ENCODE measurements at regions not wholly inside any gene's neighbourhood (a gene's known extent, or its start where the extent isn't known, plus 50 kb on each side); places are given as distances from the start of the nearest gene placed in this dataset.
"Not testable (repeated sequence)": the region's sequence is repeated elsewhere in the genome, so short reads cannot be mapped to it uniquely, and the experiment has no call there.

DNA sequence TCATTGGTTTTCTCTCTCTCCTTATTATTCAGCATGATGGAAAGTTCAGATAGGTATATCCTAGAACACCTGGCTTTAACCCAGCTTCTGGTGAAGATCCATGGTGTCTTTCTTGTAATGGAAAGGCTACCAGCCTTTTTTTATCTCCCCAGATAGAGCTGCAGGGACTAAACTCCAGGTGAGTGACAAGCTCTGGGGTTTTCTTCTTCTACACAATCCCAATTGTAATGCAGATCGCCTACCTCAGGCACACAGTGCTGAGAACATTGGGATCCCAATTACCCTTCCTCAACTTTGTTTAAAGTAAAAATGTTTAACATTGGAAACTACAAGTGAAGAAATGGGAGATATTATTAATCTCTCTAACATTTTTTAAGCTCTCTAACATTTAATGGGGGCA lies 1851.7 kb downstream of the PCDH9 start:
- no peak for DNase-seq (ENCODE audit: low read depth)

DNA sequence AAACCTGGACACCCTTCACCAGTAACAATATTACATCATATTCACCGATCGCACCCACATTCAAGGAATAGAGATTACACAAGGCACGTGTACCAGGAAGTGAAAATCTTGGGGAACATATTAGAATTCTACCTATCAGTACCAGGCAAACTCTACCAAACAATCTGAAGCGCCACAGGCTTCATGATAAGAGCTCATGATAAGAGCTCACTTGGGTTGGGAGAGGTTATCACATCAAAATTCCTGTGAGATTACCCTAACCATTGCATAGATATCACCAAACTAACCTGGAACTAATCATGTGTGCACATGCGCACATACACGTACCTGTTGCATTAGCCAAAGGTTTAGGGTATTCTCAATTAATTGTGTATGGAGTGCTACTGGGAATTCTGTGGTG lies 1861.3 kb downstream of the PCDH9 start:
- no peak for DNase-seq (ENCODE audit: low read depth)

DNA sequence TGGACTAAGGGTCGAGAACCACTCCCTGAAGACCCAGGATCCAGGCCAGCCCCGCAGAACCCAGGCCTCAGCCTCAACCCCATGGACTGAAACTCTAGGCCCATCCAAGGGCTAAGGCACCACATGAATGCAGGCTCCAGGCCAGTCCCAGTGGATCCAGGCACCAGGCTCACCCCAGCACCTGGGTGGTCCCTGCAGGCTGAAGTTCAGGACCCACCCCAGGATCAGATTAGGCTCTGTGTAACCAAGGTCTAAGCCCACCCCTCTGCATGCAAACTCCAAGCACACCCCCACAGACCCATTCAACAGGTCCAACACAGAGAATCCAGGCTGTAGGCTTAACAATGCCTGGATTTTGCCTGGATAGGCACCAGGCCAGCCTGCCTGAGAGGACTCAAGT lies 1876.2 kb downstream of the PCDH9 start:
- DNase-seq (ENCODE audit: low read depth) = no peak

DNA sequence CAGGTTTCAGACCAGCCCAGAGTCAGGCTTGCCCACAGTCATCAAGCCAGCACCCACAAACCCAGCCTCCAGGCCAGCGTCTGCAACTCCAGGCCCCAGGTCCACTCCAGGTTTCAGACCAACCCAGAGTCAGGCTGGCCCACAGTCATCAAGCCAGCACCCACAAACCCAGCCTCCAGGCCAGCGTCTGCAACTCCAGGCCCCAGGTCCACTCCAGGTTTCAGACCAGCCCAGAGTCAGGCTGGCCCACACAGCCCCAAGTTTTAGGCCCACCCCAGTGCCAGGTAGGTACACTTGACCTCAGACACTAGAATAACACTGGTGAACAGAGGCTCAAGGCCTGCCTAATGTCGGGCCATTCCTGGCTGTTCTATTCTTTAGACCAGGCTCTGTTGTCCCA lies 1877.0 kb downstream of the PCDH9 start:
- DNase-seq (ENCODE audit: low read depth) = not testable (repeated sequence)

DNA sequence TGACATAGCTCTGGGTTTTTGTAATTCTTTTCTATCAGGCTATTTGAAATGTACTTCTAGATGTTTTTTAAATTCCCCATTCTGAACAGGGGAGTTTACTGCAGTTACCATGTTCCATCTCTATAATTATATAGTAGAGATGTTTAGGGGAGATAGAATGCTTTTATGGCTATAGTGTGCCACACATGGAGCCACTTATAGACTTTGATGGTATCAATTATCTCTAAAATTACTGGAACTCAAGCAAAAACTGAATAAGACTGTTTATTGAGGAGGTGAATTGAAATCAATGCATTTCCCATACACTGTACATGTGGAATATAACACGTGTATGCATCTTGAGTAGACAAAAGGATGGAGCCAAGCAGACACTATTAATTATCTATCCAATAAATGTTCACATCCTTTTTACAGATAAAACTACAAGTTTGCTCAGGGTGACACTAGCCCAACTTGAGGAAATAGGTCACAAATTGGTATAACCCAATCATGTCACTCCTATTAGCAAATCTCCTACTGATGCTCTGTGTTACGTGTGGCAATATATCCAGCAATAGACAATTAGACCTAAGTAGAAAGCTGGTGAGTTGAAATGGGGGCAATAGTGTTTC lies 1882.6 kb downstream of the PCDH9 start:
- DNase-seq (ENCODE audit: low read depth) = no peak

DNA sequence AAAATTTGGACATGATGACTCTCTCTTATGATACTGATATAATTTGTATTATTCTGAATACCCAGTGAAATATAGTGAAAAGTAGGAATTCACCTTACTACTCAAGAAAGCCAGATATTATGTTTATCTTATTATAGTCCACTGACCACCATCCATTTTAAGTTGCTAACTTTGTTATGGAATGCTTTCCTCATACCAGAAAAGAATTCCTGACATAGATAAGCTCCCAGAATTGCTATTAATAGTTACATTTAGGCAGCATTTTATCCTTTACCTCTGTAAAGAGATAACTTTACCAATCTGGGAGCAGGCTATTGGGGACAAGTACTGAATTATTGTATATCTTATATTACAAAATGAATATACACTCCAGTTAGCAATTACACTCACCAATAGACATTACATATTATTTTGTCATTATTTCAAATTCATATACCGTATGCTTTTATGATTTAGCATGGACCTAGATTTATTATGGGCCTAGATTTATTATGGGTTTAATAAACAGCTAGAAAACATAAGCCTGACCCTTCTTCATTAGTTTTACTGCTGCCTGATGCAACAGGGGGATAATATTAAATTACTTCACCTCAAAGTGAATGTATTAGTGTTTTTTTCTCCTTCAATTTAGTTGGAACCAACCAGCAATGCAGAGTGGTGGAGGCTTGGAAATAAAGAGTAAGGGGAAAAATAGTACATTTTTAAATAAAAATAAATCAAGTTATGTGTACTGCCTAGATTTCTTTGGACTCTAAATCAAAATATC lies 1886.1 kb downstream of the PCDH9 start:
- no peak for DNase-seq (ENCODE audit: low read depth)

DNA sequence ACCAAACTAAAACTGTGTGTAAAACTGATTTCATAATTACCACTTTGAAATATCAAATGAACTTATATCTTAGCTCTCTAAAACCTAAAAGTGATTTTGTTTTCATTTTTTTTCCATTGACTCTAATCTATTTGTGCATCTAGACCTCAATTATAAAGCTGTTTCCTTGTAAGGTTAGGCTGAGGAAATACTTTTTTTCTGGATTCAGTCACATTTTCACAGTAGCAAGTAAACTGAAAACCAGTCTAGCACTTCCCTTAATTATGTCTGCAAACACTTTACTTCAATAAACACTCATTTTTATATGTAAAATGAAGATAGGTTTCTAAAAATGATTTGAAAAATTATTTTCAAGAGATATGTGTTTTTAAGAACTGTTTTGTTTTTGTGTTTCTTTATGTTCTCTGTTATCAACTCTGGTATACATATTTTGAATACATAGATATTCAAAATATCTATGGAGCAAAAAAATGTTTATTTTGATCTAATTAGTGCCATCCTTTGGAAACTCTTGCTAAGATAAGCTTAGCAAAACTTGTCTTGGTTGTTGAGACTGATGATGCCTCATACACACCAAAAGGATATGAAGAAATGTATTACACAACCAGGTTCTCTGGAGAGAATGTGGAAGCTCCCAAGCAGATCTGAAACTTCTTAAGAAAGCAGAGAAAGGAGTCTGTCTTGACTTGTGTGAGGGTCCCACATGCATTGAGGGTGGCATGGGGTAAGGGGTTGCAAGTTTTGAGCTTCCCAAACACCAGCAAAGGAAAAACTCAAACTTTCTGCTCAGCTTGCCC lies 1887.4 kb downstream of the PCDH9 start:
- DNase-seq (ENCODE audit: low read depth) = no peak

DNA sequence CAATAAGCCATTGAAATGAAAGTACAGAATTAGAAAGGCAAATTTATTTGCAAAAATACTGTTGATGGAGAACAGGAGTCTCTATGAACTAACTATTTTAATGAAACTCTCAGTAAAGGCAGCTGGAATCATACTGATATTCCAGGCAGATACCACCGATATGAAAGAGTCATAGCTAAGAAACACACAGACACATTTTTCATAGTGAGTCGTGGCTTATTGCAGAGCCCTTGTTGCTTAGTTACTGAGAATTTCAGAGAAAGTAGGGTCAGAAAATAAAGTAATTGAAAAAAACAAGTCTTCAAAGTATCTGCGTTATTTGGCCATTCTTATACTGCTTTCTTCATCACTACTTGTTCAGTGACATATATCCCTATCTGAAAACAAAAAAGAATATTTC lies 1890.9 kb downstream of the PCDH9 start:
- no peak for DNase-seq (ENCODE audit: low read depth)

DNA sequence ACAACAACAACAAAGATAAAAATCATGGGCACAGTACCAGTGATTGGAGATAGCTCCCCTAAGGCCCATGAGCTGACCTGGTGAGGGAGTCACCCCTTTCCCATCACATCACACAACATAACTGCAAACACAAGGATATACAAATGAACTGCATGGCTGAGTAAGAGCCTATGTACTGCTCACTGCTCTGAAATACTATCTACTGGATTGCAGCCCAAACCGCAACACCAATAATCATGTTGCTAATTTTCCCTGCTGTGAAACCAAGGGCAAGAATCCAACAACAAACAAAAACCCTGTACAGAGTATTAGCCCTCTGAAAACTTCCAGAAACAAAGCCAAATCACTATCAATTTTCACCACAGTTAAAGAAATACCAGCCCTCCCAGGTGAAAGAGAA lies 1893.2 kb downstream of the PCDH9 start:
- DNase-seq (ENCODE audit: low read depth) = peak; percentile 31

DNA sequence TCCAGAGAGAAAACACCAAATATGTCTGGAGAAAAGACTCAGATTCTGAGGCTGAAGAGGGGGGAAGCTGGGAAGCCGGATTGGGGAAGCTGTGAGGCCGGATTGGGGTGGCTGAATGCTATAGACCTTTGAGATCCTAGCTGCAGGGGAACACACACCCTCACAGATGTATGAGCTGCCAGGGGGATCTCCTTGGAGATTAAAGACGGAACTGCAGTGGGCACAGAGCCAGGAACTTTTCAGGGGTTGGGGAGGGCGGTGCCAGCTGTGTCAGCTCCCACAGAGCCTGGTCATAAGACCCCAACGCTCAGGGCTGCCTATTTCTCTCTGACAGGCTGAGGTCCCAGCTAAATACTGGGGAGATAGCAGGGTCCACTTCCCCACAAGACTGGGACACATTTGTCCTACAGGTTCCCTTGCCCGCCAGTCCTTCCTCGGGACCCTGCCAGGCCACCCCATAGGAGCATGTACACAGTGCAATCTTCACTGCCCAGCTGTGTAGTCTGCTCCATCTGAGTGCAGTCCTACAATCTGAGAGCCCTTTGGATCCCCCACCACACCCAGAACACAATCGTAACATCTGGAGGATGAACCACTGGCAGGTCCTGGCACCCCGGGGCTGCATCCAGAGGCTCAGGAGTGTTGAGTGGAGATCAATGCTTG lies 1893.9 kb downstream of the PCDH9 start:
- DNase-seq (ENCODE audit: low read depth) = no peak

DNA sequence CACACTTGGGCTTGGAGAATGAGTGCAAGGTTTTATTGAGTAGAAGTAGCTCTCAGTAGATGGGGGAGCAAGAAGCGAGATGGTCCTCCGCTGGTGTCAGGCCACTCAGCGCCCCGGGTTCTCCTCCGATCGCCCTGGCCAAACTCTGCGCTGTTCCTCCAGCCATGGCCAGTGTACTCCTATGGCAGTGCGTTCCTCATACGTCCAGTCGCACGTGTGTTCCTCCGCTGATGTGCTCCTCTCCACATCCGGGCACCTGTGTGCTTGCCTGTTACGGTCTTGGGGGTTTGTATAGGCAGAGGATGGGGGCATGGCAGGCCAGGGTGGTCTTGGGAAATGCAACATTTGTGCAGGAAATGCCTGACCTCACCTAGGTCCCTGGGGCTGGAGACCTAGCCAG lies 1899.4 kb downstream of the PCDH9 start:
- DNase-seq (ENCODE audit: low read depth) = no peak

DNA sequence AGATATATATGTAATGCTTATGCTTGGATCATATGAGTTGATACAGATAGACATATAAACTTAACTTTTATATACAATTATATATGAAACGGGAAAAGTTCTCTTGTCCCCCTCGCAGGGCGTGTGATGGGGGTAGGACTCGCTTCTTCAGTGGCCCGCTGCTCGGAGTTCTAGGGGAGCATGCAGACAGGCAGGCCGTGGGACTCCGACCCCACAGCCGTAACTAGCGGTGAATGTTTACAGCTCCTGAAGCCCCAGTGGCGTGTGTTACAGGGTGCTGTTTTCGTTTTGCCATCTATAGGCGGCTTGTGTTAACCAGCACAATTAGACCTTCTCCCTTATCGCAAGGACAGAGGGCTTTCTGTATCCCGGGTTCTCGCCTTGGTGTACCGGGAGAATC lies 1899.8 kb downstream of the PCDH9 start:
- no peak for DNase-seq (ENCODE audit: low read depth)

DNA sequence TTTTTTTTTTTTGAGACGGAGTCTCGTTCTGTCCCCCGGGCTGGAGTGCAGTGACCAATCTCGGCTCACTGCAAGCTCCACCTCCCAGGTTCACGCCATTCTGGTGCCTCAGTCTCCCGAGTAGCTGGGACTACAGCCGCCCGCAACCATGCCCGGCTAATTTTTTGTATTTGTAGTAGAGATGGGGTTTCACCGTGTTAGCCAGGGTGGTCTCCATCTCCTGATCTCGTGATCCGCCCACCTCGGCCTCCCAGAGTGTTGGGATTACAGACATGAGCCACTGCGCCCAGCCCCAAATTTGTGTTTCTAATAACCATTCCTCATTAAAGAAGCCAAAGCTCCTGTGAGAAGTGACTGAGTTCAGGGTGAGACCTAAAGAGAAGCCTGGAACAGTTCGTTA lies 1906.9 kb downstream of the PCDH9 start:
- not testable (repeated sequence) for DNase-seq (ENCODE audit: low read depth)

DNA sequence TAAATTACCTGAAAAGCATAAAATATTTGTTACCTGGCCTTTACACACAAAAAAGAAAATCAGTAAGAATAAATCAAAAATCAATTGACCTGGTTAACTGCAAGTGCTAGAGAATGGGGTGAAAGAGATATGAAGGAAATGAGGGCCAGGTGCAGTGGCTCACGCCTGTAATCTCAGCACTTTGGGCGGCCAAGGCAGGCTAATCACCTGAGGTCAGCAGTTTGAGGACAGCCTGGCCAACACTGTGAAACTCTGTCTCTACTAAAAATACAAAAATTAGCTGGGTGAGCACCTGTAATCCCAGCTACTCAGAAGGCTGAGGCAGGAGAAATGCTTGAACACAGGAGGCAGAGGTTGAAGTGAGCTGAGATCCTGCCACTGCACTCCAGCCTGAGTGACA lies 1908.7 kb downstream of the PCDH9 start:
- not testable (repeated sequence) for DNase-seq (ENCODE audit: low read depth)

DNA sequence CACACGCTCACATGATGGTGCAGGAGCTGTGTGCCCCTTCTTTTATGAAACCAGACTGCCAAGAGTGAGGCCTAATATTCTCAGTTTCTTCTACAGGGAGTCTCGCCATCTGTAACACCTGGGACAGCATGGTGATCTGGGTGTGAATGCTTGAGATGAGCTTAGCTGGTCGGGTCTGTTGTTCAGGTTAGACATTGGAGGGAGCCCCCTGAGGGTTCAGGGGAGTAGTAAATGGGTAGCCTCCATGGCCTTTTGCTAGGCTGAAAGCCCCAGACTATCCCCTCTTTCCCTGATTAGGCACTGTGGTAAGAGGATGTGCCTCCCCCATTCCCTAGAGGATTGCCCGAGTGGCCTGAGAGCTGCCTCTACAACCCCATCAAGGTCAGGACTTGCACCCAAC lies 1916.1 kb downstream of the PCDH9 start:
- no peak for DNase-seq (ENCODE audit: low read depth)

DNA sequence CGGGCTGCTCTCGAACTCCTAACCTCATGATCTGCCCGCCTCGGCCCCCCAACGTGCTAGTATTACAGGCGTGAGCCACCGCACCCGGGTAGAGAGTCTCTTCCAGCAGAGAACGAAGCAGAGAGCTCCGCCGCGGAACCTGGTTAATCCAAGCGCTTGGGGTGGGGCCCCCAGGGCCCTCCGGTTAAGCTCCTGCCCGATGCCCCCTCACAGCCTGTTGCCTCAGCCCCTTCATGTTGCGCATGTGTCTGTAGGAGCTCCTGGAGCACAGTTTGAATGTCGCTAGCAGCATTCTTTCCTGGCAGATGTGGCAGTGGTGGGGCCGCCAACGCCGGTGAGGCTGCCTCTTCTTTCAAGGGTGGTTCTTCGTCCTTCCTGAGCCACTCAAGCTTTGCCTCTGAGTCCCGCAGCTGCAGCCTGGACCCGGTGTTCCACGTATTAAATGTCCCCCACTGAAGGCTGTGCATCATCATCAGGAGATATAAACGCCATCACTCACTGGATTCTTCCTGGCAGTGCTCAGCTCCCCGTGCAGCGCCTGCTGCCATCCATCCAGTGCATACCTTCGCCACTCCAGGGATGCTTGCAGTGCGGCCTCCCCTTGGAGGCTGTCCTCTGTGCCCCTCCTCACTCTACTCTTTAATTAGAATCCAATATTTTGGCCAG lies 1919.3 kb downstream of the PCDH9 start:
- no peak for DNase-seq (ENCODE audit: low read depth)

DNA sequence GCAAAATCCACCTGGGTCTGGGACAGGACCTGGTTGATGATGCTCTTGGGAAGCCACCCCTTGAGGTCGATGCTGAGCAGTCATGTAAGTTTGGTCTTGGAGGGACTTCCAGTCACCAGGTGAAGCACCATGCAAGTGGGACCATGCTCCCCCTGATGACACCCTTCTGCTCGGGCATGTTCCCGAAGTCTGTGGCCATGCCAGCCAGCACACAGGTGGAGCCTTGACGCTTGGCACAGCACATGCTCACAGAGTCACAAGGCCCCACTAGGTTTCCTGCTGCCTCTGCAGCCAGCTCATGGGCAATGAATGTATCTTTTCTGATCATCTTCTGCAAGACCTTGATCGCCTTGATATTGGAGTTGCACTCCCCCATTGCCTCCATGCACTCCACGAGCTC lies 1920.2 kb downstream of the PCDH9 start:
- no peak for DNase-seq (ENCODE audit: low read depth)

DNA sequence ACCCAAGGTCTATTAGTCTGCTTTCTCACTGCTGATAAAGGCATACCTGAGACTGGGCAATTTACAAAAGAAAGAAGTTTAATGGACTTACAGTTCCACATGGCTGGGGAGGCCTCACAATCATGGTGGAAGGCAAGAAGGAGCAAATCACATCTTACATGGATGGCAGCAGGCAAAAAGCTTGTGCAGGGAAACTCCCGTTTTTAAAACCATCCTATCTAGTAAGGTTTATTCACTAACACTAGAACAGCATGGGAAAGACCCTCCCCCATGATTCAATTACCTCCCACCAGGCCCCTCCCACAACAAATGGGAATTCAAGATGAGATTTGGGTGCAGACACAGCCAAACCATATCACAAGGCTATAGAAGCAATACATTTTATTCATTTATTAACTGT lies 1921.4 kb downstream of the PCDH9 start:
- not testable (repeated sequence) for DNase-seq (ENCODE audit: low read depth)

DNA sequence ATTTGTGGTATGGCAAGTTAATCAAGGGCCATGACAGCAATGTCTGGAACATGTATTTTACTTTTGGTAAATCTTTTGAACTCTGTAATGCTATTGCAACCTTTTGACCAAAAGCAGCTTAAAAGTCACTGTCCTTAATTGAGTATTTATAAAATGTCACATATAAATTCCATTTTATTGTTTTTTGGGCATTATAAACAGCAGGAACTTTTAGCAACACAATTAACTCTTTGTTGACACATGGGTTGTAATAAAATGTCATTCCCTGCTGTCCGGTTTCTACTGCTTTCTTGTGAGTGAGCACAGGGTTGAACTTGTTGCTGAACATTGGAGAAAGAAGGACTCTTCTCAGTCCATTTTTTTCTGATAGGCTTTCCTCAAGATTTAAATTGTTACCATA lies 1923.1 kb downstream of the PCDH9 start:
- no peak for DNase-seq (ENCODE audit: low read depth)

DNA sequence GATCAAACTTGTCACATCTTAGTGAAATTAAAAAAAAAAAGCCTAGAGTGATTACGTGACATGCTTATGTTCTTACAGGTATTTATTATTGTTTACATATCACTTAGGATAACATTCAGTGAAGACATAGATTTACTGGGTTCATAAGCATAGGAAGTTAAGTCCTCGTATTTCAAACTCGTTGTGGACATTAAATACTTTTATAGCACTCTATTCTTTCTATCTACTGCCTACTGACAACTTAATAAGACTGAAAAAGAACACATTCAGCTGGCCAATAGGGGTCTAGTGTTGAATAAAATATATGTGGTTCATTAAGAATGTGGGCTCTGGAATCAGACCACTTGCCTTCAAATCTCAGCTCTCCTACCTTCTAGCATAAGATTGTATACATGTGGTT lies 1927.4 kb downstream of the PCDH9 start:
- DNase-seq (ENCODE audit: low read depth) = no peak

DNA sequence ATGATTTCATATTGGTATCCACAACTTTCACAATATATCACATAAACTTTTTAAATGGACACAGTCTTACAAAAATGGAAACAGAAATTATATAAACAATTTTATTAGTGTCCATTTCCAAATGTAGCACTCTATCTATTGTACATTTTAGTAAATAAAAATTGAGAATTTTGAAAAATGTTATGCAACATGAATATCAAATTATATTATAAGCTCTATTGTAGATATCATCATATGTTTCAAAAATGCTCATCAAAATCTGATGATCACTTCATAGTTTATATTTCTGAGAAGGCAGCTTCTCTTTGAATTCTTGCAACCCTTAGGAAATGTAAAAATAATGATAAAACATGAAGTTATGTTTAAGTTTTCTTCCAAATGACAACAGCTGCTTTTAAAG lies 1928.6 kb downstream of the PCDH9 start:
- no peak for DNase-seq (ENCODE audit: low read depth)

DNA sequence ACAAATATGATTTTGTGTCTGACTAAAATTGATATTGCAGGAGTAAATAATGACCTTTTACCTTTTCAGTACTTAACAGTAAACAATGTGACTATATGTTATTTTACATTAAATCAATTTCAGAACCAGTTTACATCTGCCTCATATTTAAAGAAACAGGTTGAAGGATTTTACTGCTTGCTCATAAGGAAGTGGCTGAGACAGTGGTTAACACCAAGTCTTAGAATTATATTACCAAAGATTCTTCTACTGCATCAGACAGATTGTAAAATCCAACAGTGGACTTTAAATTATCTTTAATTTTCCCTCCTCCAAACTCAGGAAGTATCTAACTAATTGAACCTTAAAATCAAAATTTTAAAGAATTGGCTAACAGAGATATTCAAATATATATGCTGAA lies 1929.9 kb downstream of the PCDH9 start:
- no peak for DNase-seq (ENCODE audit: low read depth)
